ENCODE measurements at regions not wholly inside any gene's neighbourhood (a gene's known extent, or its start where the extent isn't known, plus 50 kb on each side); places are given as distances from the start of the nearest gene placed in this dataset.

GRCh38 chr14:51351997-51352396 is 112.0 kb downstream of the TMX1 start:
- no peaks in the 10 kb centered on the region for H3K27me3 ChIP-seq (ENCODE audit: insufficient read depth, low read depth, severe bottlenecking)
- DNase-seq, result no peak
- H3K27ac ChIP-seq, result no peak overlapping the region
- H3K4me3 ChIP-seq (ENCODE audit: low read depth, low read length), result no peak overlapping the region
- H3K9me3 ChIP-seq (ENCODE audit: severe bottlenecking), result peaks cover 1% of the 10 kb centered on the region
- no peaks in the 10 kb centered on the region for H3K36me3 ChIP-seq
- no peak for TF ChIP-seq CTCF (IDR thresholded peaks at IDR 0.05; ENCODE audit: low read depth, low read length)

GRCh38 chr14:51353901-51354300 is 113.9 kb downstream of the TMX1 start:
- Histone ChIP-seq H3K9me3 (ENCODE audit: severe bottlenecking) (no peaks in the 10 kb centered on the region), H3K27ac (no peak overlapping the region), H3K27me3 (ENCODE audit: insufficient read depth, low read depth, severe bottlenecking) (no peaks in the 10 kb centered on the region), H3K4me3 (ENCODE audit: low read depth, low read length) (no peak overlapping the region), H3K36me3 (no peaks in the 10 kb centered on the region)
- no peak for TF ChIP-seq CTCF (IDR thresholded peaks at IDR 0.05; ENCODE audit: low read depth, low read length)
- DNase-seq, result no peak

GRCh38 chr14:51354846-51355245 is 114.8 kb downstream of the TMX1 start:
- Histone ChIP-seq H3K36me3 (no peaks in the 10 kb centered on the region), H3K27ac (no peak overlapping the region), H3K9me3 (ENCODE audit: severe bottlenecking) (no peaks in the 10 kb centered on the region), H3K27me3 (ENCODE audit: insufficient read depth, low read depth, severe bottlenecking) (no peaks in the 10 kb centered on the region), H3K4me3 (ENCODE audit: low read depth, low read length) (no peak overlapping the region)
- no peak for TF ChIP-seq CTCF (IDR thresholded peaks at IDR 0.05; ENCODE audit: low read depth, low read length)
- no peak for DNase-seq

DNA sequence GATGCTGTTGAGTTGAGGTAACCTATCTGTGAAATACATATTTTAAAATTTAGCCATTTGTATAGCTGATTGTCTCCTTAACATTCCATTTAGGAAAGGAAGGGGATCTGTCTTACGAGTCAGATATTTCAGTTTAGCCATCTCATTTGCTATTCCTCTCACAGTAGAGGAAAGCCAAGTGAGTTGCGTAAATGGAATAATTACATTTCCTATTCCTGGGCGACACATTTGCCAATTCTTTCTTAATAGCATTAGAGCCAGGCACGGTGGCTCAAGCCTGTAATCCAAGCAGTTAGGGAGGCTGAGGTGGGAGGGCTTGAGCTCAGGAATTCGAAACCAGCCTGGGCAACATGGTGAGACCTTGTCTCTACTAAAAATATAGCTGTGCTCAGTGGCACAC is 116.3 kb downstream of the TMX1 start:
- no peak overlapping the region for H3K4me3 ChIP-seq (ENCODE audit: low read depth, low read length)
- TF ChIP-seq CTCF (IDR thresholded peaks at IDR 0.05; ENCODE audit: low read depth, low read length), result no peak
- H3K9me3 ChIP-seq (ENCODE audit: severe bottlenecking), result no peaks in the 10 kb centered on the region
- H3K27me3 ChIP-seq (ENCODE audit: insufficient read depth, low read depth, severe bottlenecking), result no peaks in the 10 kb centered on the region
- DNase-seq, result no peak
- no peak overlapping the region for H3K27ac ChIP-seq
- H3K36me3 ChIP-seq, result no peaks in the 10 kb centered on the region

GRCh38 chr14:51357250-51357649 is 117.2 kb downstream of the TMX1 start:
- Histone ChIP-seq H3K4me3 (ENCODE audit: low read depth, low read length) (no peak overlapping the region), H3K9me3 (ENCODE audit: severe bottlenecking) (no peaks in the 10 kb centered on the region), H3K36me3 (no peaks in the 10 kb centered on the region), H3K27ac (no peak overlapping the region), H3K27me3 (ENCODE audit: insufficient read depth, low read depth, severe bottlenecking) (no peaks in the 10 kb centered on the region)
- DNase-seq, result no peak
- TF ChIP-seq CTCF (IDR thresholded peaks at IDR 0.05; ENCODE audit: low read depth, low read length), result no peak

- H3K27me3 ChIP-seq (ENCODE audit: insufficient read depth, low read depth, severe bottlenecking), result no peaks in the 10 kb centered on the region
- no peak overlapping the region for H3K27ac ChIP-seq
- no peak for TF ChIP-seq CTCF (IDR thresholded peaks at IDR 0.05; ENCODE audit: low read depth, low read length)
- DNase-seq, result no peak
- no peak overlapping the region for H3K4me3 ChIP-seq (ENCODE audit: low read depth, low read length)
- H3K36me3 ChIP-seq, result no peaks in the 10 kb centered on the region
- H3K9me3 ChIP-seq (ENCODE audit: severe bottlenecking), result no peaks in the 10 kb centered on the region
Observed at GRCh38 chr14:51360592-51360991, 120.5 kb downstream of the TMX1 start.
